ENCODE measurements at regions not wholly inside any gene's neighbourhood (a gene's known extent, or its start where the extent isn't known, plus 50 kb on each side); places are given as distances from the start of the nearest gene placed in this dataset.

- no peak for TF ChIP-seq EZH2 (IDR thresholded peaks at IDR 0.05; ENCODE audit: borderline replicate concordance, low read depth, low read length, severe bottlenecking)
- TF ChIP-seq JUN (IDR thresholded peaks at IDR 0.05; ENCODE audit: borderline replicate concordance, insufficient read depth, insufficient read length, low read depth): no peak
These were observed 288.1 kb upstream of the GPC6 start for GRCh38 chr13:92938486-92939020.

Measured in endothelial cell of umbilical vein (primary cell).